NCI-H526 (cell line): ENCODE measurements at regions not wholly inside any gene's neighbourhood (a gene's known extent, or its start where the extent isn't known, plus 50 kb on each side); places are given as distances from the start of the nearest gene placed in this dataset.
A peak's percentile ranks its signal among the peaks of the same experiment; 100 is the strongest.

Experiments
- DNase-seq, 2 experiments: peaks; one replicate each; lab custom pipeline; 2025; lab: John Stamatoyannopoulos, UW

- DNase-seq, result peak; percentile 66 to 83
Observed at GRCh38 chr19:30898353-30899103, 450.7 kb downstream of the TSHZ3 start.

GRCh38 chr19:30897553-30897952 lies 451.7 kb downstream of the TSHZ3 start:
- DNase-seq, result no peak

GRCh38 chr19:30897034-30897433 lies 452.2 kb downstream of the TSHZ3 start:
- DNase-seq, result no peak

- DNase-seq, result peak in 1 of 2 experiments; percentile 8
Observed at GRCh38 chr19:30896554-30896953, 452.7 kb downstream of the TSHZ3 start.

- DNase-seq, result peak in 1 of 2 experiments; percentile 36
Observed at GRCh38 chr19:30895946-30896345, 453.3 kb downstream of the TSHZ3 start.

GRCh38 chr19:30891051-30891450 lies 458.2 kb downstream of the TSHZ3 start:
- peak in 1 of 2 experiments; percentile 23 for DNase-seq

GRCh38 chr19:30890033-30890432 lies 459.2 kb downstream of the TSHZ3 start:
- no peak for DNase-seq

GRCh38 chr19:30888937-30889336 lies 460.3 kb downstream of the TSHZ3 start:
- no peak for DNase-seq

- DNase-seq, result no peak
Observed at GRCh38 chr19:30887042-30887441, 462.2 kb downstream of the TSHZ3 start.

GRCh38 chr19:30886222-30886621 lies 463.0 kb downstream of the TSHZ3 start:
- DNase-seq, result no peak

GRCh38 chr19:30884146-30884812 lies 465.0 kb downstream of the TSHZ3 start:
- DNase-seq, result peak in 1 of 2 experiments; percentile 12

- DNase-seq, result no peak
Observed at GRCh38 chr19:30883071-30883470, 466.2 kb downstream of the TSHZ3 start.

GRCh38 chr19:30882411-30883005 lies 466.7 kb downstream of the TSHZ3 start:
- no peak for DNase-seq

GRCh38 chr19:30881930-30882329 lies 467.3 kb downstream of the TSHZ3 start:
- DNase-seq, result no peak

- DNase-seq, result no peak
Observed at GRCh38 chr19:30881281-30881680, 468.0 kb downstream of the TSHZ3 start.

- no peak for DNase-seq
Observed at GRCh38 chr19:30880551-30880950, 468.7 kb downstream of the TSHZ3 start.

- DNase-seq, result no peak
Observed at GRCh38 chr19:30880151-30880550, 469.1 kb downstream of the TSHZ3 start.

- DNase-seq, result no peak
Observed at GRCh38 chr19:30879736-30880135, 469.5 kb downstream of the TSHZ3 start.

GRCh38 chr19:30879225-30879624 lies 470.0 kb downstream of the TSHZ3 start:
- no peak for DNase-seq

- DNase-seq, result no peak
Observed at GRCh38 chr19:30878495-30878894, 470.7 kb downstream of the TSHZ3 start.

GRCh38 chr19:30877661-30878113 lies 471.5 kb downstream of the TSHZ3 start:
- no peak for DNase-seq

- peak in 1 of 2 experiments; percentile 13 for DNase-seq
Observed at GRCh38 chr19:30873691-30874090, 475.5 kb downstream of the TSHZ3 start.

- DNase-seq, result no peak
Observed at GRCh38 chr19:30873003-30873402, 476.2 kb downstream of the TSHZ3 start.
